ENCODE measurements at regions not wholly inside any gene's neighbourhood (a gene's known extent, or its start where the extent isn't known, plus 50 kb on each side); places are given as distances from the start of the nearest gene placed in this dataset.
"Not testable (repeated sequence)": the region's sequence is repeated elsewhere in the genome, so short reads cannot be mapped to it uniquely, and the experiment has no call there.

DNA sequence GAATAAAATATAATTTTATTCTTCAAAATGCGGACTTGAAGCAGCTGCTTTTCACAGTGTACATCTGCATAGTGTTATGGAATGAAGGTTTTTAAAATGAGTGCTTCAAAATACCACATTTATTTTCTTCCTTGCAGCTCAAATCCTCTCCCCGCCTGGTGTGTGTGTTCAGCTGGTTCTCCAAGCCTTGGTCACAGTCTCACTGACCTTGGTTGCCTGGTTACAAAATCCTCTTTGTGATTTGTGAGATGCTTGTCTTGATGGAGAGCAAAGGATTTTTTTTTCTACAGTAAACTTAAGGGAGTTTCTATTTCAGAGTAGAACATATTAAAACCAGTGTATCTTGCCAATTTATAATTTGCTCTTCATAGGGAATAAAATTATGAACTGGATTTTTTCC, 139.2 kb downstream of the PCDH18 start:
- no peak for DNase-seq

DNA sequence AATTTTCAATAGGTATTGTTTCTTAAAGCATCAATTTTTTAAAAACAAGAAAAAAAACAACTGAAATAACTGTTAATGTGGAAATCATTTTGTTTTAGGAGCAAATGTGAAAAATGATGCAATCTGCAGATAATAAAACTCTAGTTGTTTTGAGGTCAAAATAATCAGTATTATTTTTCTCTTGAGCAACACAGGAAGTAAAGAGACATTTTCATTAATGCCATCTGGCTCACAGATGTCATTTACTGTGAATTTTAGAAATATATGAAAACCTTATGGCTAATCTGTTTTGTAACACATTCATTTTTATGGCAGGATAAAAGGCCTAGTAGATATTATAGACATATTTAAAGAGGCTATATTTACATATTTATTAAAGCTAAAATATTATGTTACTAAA, 141.6 kb downstream of the PCDH18 start:
- peak; percentile 52 for DNase-seq

DNA sequence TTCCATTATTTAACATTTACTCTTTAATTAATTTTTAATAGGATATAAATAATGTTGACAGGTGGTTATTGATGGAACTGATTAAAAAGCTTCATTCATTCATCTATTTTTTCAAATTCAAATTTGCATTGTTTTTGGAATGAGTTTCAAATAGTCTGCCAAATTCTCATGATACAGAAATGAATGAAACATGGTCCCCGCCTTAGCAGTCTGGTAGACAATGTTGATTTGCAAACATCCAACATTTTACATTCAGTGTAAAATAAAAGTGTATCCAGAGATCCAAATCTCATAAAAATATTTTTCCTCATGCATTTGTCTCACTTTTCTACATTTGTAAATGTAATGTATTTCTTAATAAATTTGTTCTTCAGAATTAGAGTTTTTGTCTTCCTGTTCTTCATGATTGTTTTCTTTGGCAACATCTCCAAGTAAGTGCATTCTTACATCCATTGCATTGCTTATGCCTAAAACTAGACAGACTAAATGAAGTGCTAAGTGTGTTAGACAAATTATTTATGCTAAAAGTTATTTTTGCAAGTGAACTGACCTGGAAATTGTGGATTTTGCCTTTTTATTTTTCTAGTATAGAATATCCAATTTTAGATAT, 142.3 kb downstream of the PCDH18 start:
- no peak for DNase-seq

DNA sequence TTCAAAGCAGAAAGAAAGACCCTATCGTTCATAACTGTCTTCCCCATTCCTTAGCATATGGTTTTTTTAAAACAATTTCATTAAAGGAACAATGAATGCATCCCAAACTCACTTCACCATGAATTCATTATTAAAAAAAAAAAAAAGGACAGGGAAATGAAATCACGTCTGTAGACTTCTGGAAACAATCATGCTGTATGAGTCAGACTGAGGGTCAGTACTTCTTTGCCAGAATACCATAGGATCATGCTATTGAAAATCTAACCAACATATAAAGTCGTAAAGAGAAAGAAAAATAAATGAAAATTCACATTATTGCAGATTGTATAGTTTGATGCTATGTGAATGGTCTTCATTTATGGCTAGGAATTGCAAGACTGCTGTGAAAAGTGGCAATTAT, 144.4 kb downstream of the PCDH18 start:
- DNase-seq = no peak

DNA sequence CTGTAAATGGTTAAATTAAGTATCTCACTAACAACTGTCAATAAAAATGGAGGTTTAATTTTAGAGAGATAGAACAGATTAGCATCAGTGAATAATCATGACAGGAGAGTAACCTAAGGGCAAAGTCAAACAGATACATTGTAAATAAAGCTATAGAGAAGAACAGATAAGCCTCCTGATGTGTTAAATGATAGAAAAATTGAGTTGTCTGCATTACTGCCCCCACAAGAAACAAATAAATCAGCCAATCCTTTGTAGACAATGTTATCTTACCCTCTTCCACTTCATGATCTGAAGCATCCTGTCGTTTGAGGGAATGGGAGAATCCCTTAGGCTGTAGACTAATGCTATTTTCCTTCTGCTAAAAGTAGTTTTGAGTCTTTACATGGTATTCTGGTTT, 147.8 kb downstream of the PCDH18 start:
- DNase-seq = no peak

DNA sequence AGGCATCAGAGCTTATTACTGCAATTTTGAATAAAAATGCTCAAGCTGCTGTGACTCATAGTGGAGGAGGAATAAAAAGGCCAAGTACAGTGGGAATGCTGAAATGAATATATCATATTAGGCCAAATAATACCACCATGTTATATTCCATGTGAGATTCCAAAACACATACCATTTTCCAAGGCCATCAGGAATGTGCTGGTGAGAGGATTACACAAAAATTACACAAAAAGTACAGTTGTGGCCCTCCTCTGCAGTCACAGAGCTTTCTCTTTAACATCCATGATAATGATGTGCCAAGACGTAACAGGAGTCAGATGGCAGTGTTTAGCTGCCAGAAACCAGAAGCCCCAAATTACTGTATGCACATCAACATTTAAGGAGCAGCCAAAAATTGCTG, 153.5 kb downstream of the PCDH18 start:
- DNase-seq = no peak

DNA sequence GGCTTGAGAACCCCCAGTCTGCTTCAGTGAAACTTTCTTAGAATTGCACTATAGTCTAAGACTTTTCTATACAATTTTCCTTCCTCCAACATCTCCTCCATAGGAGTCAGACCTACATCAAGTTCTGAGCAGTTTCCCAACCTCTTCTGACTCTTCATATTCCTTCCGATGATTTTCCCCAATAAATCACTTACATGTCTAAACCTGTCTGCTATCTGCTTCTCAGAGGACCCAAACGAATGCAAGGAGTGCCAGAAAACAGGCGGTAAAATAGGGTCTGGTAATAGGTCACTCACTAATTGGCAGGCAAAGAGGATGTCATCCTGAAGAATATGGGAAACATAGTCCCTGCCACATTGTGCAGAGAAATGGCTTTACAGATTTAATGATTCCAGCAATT, 153.9 kb downstream of the PCDH18 start:
- DNase-seq = no peak

DNA sequence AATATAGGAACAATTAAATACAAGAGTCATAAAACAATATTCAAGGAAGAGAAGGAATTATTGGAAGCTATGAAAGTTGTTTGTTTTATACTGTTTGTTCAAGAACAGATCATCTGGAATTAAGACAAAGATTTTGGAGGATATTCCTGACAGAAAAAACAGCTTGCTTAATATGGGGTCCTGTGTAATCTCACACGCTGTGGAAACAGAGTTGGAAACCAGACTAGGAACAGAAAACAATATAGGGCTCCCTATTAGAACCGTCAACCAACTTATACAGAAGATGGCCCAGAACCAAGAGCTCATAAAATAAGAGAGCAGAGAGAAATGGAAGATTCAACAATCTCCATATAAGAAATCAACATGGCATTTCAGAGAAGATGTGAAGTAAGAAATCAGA, 156.0 kb downstream of the PCDH18 start:
- DNase-seq = no peak

DNA sequence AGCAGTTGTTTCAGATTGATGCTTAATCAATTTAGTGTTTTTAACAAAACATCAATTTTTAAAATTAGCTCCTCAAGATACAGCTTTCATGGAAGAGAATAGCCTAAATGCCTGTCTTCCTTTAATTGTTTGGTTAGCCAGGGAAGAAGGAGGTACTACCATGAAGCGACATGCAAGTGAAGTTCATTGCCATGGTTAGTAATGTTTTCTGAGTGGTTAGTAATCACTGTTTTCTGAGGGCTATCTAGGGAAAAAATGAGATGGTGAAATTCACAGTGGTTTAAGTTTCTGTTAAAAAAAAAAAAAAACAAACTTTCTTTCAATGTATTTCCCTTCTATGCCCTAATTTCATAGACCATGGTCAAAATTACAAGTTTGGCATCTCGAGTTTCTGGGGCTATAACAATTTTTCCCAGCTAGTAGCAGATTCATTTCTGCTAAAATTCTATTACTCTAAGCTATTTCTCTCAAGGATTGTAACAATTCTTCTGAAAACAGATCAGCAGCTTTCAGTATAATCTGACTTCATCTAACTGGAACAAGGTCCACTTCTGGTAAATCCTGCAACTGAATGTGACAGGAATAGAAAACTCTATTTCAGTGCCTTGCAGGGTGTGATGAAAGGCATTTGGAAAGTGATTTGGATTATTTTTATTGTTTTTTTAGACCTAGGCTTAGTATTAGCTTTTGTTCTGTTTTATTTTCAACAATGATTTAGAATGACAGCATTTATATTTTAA, 157.0 kb downstream of the PCDH18 start:
- DNase-seq = no peak

DNA sequence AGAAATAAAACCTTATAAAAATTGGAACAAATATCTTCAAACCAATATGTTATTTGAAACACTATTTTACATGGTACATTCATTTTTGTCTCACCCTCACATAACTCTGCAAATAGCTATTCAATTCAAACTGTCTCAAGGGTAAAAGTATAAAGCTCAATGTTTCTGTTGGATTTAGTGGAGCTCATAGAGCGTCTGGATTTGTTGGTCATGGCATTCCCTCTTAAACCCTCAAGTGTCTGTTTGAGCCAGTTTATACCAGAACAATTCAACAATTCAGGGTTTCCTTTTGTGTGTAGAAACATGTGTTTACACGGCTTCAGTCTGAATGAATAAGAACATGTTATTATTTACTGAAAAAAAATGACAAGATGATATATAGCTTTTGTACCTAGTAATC, 161.6 kb downstream of the PCDH18 start:
- DNase-seq = no peak

DNA sequence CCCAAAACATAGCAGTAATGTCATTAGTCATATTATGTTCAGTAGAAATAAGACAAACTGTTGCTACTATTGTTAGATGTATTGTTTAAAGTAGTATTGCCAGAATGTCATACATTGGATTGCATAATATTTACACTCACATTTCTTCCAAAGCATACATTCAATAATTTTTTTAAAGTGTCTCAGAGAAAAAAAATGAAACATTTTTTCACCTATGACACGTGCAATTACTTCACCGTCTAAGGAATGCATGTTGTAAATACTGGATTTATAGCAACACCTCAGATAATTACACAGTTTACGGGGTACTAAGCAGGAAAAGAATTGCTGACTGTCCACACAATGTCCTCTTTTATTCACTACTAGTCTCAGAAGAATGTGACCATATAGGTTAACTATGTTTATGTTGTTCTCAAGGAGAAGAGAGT, 162.1 kb downstream of the PCDH18 start:
- no peak for DNase-seq

DNA sequence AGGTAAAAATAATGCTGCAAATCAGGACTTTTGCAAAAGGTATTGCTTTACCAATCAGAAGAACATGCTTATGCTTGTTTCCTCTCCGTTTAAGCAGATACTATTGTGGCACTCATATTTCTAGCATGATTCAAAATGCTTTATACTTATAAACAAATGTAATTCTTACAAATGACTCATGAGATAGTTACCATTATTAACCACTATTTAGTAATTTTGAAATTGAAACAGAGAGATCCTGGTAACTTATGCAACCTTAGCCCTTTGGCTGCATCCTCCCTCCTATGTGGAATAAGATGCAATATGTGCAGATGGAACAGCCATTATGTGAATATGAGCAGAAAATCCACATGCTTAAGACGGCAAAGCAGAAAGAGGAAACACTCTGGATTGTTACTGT, 164.7 kb downstream of the PCDH18 start:
- DNase-seq = no peak

DNA sequence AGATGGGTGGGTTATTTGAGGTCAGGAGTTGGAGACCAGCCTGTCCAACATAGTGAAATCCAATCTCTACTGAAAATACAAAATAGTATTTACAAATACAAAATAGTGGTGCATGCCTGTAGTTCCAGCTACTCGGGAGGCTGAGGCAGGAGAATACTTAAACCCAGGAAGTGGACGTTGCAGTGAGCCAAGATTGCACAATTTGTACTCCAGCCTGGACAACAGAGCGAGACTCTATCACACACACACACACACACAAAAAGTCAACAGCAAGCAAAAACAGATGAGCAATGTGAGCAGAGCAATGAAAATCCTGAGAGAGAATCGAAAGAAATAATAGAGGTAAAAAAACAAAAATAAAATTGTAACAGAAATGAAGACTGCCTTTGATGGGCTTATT, 168.8 kb downstream of the PCDH18 start:
- no peak for DNase-seq

DNA sequence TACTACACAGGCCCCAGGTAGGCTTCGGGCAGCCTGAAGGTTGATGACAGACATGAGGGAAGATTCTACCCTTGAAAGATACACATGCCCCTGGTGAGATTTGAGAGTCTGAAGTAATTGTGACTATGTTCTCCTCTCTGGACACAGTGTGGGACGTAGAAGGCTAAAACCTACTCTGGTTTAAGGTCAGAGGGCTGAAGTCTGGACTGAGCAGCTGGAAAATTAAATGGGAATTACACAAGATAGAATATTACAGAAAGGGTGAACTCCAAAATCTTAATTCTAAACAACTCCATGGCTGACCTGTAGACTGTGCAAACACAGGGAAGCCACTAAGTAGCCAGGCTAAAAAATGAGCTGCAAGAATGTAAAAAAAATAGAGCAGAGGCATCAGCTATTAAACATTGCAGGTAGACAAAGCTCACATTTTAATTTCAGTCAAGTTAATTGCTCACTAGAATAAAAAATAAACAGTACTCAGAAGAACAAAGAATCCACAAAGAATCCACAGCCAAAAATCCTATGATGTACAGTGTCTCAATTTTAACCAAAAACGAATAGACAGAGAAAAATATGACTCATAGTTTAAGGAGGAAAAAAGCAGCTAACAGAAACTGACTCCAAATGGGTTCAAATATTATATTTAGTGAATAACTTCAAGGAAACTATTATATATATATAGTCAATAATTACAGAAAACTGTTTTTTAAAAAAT, 170.4 kb downstream of the PCDH18 start:
- no peak for DNase-seq

DNA sequence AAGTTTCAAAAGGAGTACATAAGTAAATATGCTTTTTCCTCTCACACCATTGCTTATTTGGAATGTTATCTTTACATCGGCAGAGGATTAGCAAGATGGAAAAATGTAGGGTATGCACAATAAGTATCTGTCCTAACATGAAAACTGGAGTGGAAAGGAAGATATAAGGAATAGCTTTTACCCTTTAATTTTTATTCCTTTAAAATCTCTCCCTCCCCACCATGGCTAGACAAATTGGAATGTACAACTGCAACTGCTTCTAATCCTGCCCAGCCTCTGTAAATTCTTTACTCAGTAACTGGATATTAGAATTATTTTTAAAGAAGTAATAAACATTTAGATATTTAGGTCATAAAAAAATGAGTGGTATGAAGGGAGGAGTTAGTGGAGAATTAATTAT, 171.5 kb downstream of the PCDH18 start:
- no peak for DNase-seq

DNA sequence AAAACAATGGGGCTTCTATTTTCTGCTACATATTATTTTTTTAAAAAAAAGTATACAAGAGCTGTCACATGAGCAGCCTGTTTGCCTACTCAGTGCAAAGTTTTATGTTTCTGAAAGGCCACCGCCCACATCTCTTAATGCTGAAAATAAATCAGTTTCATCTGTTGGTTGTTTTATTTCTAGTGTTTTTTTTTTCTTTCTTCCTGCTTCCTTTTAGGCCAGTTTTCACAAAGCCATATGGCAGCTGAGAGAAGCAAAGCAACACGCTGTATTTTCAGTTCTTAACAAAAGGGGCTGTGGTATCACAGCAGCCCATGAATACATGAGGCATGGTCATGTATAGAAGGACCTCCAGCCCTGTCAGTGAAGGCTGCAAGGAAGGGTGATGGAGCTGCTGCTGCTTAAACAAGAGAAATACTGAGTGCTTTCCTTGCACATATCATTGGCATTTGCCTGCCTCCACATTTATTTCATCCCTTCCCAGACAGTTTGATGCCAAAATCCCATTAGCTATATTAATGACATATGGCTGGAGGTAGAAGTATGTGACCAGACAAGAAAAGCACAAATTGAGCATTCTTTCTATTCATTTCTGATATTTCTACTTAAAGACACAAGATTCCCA, 172.5 kb downstream of the PCDH18 start:
- peak; percentile 31 for DNase-seq

DNA sequence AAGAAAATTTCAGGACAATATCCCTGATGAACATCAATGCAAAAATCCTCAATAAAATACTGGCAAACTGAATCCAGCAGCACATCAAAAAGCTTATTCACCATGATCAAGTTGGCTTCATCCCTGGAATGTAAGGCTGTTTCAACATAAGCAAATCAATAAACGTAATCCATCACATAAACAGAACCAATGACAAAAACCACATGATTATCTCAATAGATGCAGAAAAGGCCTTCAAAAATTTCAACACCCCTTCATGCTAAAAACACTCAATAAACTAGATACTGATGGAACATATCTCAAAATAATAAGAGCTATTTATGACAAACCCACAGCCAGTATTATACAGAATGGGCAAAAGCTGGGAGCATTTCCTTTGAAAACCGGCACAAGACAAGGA, 177.7 kb downstream of the PCDH18 start:
- DNase-seq = not testable (repeated sequence)

DNA sequence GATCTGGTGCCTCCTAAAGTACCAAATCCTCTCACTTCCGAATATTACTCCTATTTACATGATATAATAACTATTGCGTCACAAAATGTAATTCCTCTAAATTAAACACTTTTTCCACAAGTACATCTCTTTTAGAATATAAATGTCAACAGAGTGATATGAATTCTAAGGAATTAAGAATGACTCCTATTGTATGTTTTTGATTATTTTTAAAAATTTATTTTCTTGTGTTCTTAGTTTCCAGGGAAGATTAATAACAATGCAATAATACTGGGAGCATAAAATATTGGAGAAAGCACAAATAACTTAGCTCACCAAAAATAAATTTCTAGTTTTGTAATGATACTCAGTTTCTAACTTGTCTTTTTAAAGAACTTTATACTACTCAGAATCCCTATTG, 184.9 kb downstream of the PCDH18 start:
- no peak for DNase-seq

DNA sequence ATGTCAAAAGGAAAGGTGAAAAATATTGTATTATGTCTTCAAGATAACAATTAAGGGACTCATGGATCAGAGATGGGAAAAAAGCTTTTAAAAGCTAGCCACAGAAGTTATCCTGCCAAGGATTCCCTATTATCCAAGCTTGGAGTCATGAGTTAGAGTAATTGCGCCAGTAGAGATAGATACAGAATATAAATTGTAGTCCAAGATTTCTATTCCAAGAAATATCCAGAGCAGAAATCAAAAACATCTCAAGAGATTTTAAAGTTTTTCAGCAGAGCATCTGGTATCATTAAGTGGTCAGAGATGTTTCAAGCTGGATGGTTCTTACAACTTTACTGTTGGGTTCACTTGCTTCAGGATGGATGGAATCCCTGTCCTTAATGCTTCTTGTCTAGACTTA, 186.7 kb downstream of the PCDH18 start:
- no peak for DNase-seq

DNA sequence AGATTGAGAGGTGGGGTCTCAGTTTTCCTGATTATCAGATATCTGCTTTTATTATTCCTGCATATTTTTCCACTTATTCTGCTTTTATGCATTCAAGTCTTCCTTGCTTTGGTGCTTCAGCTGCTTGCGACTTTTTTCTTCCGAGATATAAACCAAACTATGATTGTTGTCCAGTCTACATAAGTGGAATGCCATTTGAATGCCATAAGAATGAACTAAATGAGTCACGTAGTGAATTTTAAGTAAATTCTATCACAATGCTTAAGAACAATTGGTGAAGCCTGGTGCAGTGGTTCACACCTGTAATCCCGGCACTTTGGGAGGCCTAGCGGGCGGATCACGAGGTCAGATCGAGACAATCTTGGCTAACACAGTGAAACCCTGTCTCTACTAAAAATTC, 189.1 kb downstream of the PCDH18 start:
- DNase-seq = no peak

DNA sequence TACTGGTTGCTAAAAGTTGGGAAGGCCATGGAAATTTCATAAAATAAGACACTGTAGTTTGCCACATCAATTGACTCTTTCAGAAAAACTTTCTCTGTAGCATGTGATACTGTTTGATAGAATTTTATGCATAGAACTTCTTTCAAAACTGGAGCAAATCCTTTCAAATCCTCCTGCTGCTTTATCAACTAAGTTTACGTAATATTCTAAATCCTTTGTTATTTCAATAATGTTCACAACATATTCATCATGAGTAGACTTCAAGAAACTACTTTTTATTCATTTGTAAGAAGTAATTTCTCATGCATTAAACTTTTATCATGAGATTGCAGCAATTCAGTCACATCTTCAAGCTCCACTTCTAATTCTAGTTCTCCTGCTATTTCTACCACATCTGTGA, 199.3 kb downstream of the PCDH18 start:
- no peak for DNase-seq

DNA sequence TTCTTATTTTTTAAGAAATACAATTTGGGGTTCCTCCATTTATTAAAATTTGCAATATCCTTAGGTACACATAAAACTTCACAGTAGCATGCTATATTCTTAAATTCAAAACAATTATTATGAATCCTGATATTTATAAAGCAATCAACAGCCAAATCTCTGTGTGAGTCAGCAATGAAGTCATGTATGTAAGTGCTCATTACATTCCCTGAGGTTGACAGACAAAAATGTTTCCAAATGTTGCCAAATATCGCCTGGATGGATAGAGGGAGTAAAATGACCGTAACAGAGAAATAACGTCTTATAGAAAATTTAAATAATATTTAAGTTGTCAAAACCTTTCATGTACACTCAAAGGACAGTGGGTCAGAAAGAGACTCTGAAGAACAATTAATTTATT, 220.0 kb downstream of the PCDH18 start:
- DNase-seq = no peak

DNA sequence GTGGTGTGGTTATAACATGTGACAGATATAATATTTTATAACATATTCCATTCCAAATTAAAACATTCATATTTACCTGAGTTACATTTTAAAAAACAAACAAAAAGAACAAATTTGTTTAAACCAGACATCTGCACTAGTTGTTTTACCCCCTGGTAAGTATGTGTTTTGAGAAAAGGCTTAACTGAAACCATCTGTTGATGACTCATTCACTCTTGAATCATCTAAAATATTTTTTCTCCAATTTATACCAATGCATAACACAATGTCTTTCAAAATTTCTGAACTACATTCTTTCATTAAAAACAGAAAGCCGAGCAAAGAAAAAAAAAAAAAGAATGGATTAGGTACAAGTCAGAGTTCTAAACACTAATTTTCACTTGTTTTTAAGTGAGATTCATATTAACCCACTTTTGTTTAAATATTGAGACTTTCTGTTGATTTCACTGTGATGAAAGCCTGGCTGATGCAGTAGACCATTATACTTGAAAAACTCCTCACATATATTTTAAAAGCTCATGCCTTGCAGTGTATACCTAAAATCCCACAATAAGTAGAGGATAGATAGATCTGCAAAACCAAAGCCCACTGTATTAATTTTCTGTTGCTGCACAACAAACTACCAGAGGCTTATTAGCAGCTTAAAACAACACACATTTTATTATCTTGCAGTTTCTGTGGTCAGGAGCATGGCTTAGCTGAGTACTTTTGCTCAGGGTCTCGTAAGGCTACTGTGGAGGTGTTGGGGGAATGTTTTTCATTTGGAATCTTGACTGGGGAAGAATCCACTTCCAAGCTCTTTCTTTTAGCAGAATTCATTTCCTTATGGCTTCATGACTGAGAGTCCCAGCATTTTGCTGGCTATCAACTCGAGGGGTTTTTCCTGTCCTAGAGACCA, 221.5 kb downstream of the PCDH18 start:
- no peak for DNase-seq
